ENCODE measurements at regions not wholly inside any gene's neighbourhood (a gene's known extent, or its start where the extent isn't known, plus 50 kb on each side); places are given as distances from the start of the nearest gene placed in this dataset.

- no peaks in the 10 kb centered on the region for H3F3A ChIP-seq (ENCODE audit: control insufficient read depth, insufficient read depth)
- H3K36me3 ChIP-seq (ENCODE audit: control insufficient read depth, low read length): no peaks in the 10 kb centered on the region
- no peak overlapping the region for H3K27ac ChIP-seq (ENCODE audit: low read depth, low read length)
- H3K9me2 ChIP-seq (replicated peaks; ENCODE audit: control insufficient read depth, low read length): no peaks in the 10 kb centered on the region
- H4K20me1 ChIP-seq (ENCODE audit: control insufficient read depth, insufficient read depth, low read depth, low read length): no peaks in the 10 kb centered on the region
- H3K4me2 ChIP-seq (ENCODE audit: low read length): no peak overlapping the region
- H3K79me2 ChIP-seq (ENCODE audit: control insufficient read depth, low read length): no peaks in the 10 kb centered on the region
- no peak overlapping the region for H3K4me3 ChIP-seq (ENCODE audit: low read length)
- H3K27me3 ChIP-seq (ENCODE audit: control insufficient read depth, low read length): no peaks in the 10 kb centered on the region
- no peak for TF ChIP-seq EZH2phosphoT487 (IDR thresholded peaks at IDR 0.05; ENCODE audit: borderline replicate concordance, low read length)
- TF ChIP-seq CTCF (IDR thresholded peaks at IDR 0.05; ENCODE audit: low read depth, low read length, poor library complexity, severe bottlenecking): no peak
- H3K9me3 ChIP-seq (ENCODE audit: control insufficient read depth, insufficient read depth, low read length): no peaks in the 10 kb centered on the region
- H3K4me1 ChIP-seq (ENCODE audit: control insufficient read depth, low read length): no peaks in the 10 kb centered on the region
Measured at GRCh38 chr13:69410761-69411160, 696.9 kb upstream of the ATXN8OS start.

GRCh38 chr13:69391756-69392155, 715.9 kb upstream of the ATXN8OS start:
- TF ChIP-seq EZH2phosphoT487 (IDR thresholded peaks at IDR 0.05; ENCODE audit: borderline replicate concordance, low read length): no peak
- no peak for TF ChIP-seq CTCF (IDR thresholded peaks at IDR 0.05; ENCODE audit: low read depth, low read length, poor library complexity, severe bottlenecking)
- peaks cover 17% of the 10 kb centered on the region for H3K4me1 ChIP-seq (ENCODE audit: control insufficient read depth, low read length)
- H3K9me3 ChIP-seq (ENCODE audit: control insufficient read depth, insufficient read depth, low read length): no peaks in the 10 kb centered on the region
- H3K9me2 ChIP-seq (replicated peaks; ENCODE audit: control insufficient read depth, low read length): no peaks in the 10 kb centered on the region
- H3F3A ChIP-seq (ENCODE audit: control insufficient read depth, insufficient read depth): peaks cover 4% of the 10 kb centered on the region; the same call in 1 of the 2 replicates
- H3K79me2 ChIP-seq (ENCODE audit: control insufficient read depth, low read length): no peaks in the 10 kb centered on the region
- no peaks in the 10 kb centered on the region for H4K20me1 ChIP-seq (ENCODE audit: control insufficient read depth, insufficient read depth, low read depth, low read length)
- no peaks in the 10 kb centered on the region for H3K27me3 ChIP-seq (ENCODE audit: control insufficient read depth, low read length)
- H3K4me2 ChIP-seq (ENCODE audit: low read length): no peak overlapping the region
- no peaks in the 10 kb centered on the region; the same call in 1 of the 2 replicates for H3K36me3 ChIP-seq (ENCODE audit: control insufficient read depth, low read length)
- no peak overlapping the region for H3K4me3 ChIP-seq (ENCODE audit: low read length)
- no peak overlapping the region for H3K27ac ChIP-seq (ENCODE audit: low read depth, low read length)

GRCh38 chr13:69389899-69390298, 717.7 kb upstream of the ATXN8OS start:
- Histone ChIP-seq H3K4me3 (ENCODE audit: low read length) (no peak overlapping the region), H3K4me1 (ENCODE audit: control insufficient read depth, low read length) (peaks cover 26% of the 10 kb centered on the region), H3K79me2 (ENCODE audit: control insufficient read depth, low read length) (no peaks in the 10 kb centered on the region), H3F3A (ENCODE audit: control insufficient read depth, insufficient read depth) (peaks cover 4% of the 10 kb centered on the region; the same call in 1 of the 2 replicates), H4K20me1 (ENCODE audit: control insufficient read depth, insufficient read depth, low read depth, low read length) (no peaks in the 10 kb centered on the region), H3K9me3 (ENCODE audit: control insufficient read depth, insufficient read depth, low read length) (no peaks in the 10 kb centered on the region), H3K36me3 (ENCODE audit: control insufficient read depth, low read length) (no peaks in the 10 kb centered on the region; the same call in 1 of the 2 replicates), H3K9me2 (replicated peaks; ENCODE audit: control insufficient read depth, low read length) (no peaks in the 10 kb centered on the region), H3K27me3 (ENCODE audit: control insufficient read depth, low read length) (no peaks in the 10 kb centered on the region), H3K4me2 (ENCODE audit: low read length) (no peak overlapping the region), H3K27ac (ENCODE audit: low read depth, low read length) (no peak overlapping the region)
- TF ChIP-seq CTCF (IDR thresholded peaks at IDR 0.05; ENCODE audit: low read depth, low read length, poor library complexity, severe bottlenecking) (no peak), EZH2phosphoT487 (IDR thresholded peaks at IDR 0.05; ENCODE audit: borderline replicate concordance, low read length) (no peak)

Measured in DOHH2 (cell line).